Hindlimb muscle (tissue), 1 donor: ENCODE measurements at regions not wholly inside any gene's neighbourhood (a gene's known extent, or its start where the extent isn't known, plus 50 kb on each side); places are given as distances from the start of the nearest gene placed in this dataset.
"Not testable (repeated sequence)": the region's sequence is repeated elsewhere in the genome, so short reads cannot be mapped to it uniquely, and the experiment has no call there.

Source experiments
- DNase-seq: peaks from one replicate; pipeline ENCODE4 v3.0.0-alpha.2; 2013

DNA sequence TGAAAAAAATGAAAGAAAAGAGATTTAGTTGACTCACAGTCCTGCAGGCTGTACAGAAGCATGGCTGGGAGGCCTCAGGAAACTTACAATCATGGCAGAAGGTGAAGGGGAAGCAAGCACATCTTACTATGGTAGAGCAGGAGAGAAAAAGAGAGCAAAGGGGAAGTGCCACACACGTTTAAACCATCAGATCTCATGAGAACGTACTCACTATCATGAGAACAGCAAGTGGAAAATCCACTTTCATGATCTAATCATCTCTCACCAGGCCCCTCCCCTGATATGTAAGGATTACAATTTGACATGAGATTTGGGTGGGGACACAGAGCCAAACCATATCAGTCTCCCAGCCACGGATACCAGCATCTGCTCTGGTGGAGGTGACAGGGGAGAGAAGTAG lies 50.8 kb upstream of the CPOX start:
- DNase-seq: no peak

DNA sequence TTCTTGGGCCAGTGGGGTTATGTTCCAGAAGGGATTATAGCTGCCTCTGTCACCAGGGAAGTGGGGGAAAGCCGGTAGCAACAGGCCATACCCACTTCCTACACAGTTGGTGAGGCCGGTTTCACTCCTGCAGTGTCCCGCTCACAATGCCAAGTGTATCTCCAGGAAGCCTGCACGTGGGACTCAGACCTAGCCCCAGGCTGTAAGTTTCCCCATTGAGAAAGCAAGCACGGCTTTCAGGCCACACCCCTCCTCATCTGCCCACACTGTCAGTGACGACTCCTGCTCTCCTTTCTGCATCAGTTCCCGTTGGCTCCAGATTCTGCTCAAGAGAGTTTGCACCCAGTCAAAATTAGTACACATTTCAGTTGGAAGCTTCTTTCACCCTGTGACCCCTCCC lies 51.6 kb upstream of the CPOX start:
- DNase-seq: no peak

DNA sequence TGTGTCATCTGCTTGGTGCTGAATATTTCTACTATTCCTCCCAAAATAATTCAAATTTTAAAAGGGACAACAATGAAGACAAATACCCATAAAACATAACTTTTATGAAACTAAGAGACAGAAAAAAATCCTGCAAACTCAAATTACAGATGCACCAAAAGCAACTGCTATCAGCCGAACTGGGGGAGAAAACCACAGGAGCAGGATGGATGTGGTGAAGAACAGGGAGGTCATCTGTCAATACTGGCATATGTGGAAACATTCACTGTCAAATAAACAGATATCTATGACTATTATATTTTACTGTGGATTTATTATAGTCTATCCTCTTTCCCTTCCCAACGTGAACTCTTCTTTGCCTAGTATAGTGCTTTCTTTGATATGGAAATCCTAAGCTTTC lies 53.3 kb upstream of the CPOX start:
- no peak for DNase-seq

DNA sequence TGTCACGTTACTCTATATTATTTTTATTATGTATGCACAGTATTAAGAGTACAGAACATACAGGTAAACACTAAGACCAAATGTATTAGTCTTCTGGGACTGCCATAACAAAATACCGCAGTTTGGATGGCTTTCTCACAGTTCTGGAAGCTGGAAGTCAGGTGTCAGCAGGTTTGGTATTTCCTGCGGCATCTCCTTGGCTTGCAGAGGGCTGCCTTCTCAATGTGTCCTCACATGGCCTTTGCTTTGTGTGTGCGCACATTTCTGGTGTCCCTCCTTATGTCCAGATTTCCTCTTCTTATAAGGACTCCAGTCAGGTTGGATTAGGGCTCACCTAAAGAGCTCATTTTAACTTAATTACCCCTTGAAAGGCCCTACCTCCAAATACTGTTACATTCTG lies 53.8 kb upstream of the CPOX start:
- no peak for DNase-seq

DNA sequence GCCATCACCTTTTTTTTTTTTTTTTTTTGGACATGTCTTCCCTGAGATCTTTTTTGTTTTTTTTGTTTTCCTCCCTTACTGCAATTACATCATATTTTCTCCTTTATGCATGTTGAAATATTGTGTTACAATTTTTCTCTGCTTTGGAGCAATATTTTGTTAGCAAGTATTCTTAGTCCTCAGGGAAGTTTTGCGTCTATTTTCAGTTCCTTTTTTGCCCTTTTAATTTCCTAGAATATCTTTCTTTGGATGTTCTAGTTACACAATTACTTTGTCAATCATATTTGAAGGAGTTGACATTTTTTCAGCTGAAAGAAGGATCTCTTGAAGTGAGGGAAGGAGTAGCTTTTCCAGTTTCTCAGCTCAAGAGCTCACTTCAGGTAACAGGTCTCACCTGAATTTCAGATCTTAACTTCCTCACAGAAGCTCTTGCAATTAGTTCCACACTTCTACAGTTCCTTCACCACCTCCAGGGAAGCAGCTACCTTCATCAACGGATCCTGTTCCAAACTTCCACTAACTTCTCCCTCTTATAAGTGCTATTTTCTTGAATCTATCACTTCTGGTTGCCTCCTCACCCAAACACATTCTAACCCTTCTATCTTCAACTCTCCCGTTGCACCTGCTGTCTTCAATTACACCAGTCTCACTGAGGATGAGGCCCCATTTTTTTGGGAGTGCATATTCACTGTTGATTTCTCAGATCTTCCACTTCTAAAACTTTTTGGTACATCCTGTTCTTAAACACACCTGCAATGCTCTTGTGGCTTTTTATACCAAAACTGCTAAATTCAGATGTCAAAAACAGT lies 57.8 kb upstream of the CPOX start:
- DNase-seq: no peak

DNA sequence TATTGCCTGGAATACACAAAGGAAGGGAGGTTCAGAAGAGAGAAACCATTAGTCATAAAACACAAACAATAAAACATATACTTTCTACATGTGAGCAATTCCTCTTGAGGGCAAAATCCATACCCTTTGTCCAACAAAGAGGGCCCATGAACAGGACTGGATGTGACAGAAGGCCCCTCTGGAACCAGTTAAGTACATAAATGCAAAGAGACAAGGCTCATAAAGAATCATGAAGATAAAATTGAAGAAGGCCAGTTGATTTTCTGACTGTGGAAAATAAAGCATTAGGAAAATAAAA lies 58.3 kb upstream of the CPOX start:
- DNase-seq: no peak

DNA sequence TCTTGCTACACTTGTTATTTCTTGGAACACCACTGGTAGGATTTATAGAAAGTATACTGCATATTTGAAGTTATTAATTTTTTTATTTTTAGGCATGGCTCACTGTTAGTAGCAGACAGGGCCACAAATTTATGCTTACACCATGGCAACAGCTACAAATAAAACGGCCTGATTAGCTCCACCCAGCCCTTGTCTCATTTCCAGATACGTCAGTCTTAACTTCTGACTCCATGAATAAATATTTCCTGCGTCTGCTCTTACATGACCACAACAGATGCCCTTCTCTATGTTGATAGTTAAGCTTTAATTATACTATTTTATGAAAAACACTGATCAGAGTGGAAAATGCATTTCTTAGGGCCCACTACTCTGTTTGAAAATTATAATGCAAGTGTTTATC lies 62.3 kb upstream of the CPOX start:
- DNase-seq: no peak

DNA sequence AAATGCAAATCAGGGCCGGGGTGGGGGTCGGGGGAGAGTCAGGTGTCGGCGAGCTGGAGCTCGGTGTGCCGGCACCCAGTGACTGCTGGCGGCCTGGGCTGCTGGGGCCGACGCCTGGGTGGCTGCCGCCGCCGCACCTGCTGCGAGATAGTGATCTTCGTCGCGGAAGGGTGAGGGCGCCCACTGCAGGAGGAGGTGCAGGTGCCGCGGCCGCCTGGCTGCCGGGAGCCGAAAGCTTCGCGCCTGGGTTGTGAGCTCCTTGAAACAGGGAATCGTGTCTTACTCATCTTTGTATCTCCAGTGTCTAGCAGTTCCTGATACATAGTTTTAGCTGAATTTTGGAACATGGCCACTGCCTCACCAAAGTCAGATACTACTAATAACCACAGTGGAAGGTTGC lies 64.0 kb upstream of the CPOX start:
- no peak for DNase-seq

DNA sequence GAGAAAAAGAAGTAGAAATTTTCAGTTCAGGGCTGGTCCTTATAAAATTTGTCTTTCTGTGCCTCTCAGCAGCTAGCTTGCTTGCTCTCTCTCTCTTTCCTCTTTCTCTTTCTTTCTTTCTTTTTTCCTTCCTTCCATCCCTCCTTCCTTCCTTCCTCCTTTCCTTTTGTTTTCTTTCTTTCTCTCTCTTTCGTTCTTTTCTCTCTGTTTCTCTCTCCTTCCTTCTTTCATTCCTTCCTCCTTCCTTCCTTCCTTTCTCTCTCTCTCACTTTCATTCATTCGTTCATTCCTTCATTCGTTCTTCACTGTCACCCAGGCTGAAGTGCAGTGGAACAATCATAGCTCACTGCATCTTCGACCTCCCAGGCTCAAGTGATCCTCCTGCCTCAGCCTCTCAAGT lies 69.3 kb upstream of the CPOX start:
- DNase-seq: no peak

DNA sequence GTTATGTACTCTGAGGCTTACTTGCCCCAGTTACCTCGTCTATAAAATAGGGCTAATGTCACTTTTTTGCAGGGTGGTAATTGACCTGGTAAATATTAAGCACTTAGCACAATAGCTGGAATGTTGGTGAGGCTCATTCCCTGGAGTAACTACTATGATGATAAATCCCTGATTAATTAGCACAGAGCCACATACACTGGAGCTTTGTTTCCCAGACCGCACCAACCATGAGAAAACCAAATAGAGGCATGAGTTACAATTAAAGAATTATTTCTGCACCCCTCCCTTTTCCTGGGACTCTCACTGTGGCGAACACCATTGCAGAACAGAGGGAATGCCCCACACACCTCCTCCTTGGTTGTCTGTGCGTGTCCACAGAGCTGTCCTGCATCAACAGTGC lies 76.6 kb upstream of the CPOX start:
- DNase-seq: no peak

DNA sequence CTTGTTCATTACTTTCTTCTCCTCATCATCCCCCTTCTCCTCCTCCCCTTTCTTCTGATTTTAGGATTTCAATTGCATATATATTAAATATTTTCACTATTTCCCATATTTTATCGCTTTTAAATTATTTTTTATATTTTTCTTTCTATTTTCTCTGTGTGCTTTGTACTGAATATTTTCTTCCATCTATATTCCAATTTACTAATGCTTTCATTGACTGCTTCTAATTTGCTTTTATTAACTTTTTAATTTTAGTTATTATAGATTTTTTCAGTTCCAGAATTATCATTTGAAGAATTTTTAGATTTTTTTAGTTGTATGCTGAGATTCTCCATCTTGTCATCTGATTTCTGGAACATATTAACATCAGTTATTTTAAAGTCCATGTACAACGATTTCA lies 83.2 kb upstream of the ST3GAL6 start:
- no peak for DNase-seq

DNA sequence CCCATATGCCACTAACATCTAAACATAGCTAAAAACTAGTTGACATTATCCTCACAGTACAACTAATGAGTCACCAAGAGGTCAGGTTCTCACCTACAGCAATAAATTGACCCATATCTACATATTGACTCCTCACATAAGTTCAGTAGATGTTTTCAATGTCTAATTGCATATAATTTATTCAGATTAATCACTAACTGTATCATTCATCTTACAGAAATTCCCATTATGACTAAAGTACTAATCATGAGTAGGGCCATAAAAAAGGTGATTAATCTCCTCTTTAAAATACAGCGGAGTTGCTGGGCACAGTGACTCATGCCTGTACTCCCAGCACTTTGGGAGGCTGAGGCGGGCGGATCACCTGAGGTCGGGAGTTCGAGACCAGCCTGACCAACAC lies 82.4 kb upstream of the ST3GAL6 start:
- DNase-seq: no peak

DNA sequence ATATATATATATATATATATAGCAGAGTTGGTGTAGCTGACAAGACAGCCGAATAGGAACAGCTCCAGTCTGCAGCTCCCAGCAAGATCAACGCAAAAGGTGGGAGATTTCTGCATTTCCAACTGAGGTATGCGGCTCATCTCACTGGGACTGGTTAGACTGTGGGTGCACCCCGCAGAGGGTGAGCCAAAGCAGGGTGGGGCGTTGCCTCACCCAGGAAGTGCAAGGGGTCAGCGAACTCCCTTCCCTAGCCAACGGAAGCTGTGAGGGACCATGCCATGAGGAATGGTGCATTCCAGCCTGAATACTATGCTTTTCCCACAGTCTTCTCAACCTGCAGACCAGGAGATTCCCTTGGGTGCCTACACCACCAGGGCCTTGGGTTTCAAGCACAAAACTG lies 81.7 kb upstream of the ST3GAL6 start:
- DNase-seq: no peak

DNA sequence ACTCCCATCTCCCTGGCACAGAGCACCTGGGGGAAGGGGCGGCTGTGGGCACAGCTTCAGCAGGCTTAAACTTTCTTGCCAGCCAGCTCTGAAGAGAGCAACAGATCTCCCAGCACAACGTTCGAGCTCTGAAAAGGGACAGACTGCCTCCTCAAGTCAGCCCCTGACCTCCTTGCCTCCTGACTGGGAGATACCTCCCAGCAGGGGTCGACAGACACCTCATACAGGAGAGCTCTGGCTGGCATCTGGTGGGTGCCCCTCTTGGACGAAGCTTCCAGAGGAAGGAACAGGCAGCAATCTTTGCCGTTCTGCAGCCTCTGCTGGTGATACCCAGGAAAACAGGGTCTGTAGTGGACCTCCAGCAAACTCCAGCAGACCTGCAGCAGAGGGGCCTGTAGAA lies 80.7 kb upstream of the ST3GAL6 start:
- not testable (repeated sequence) for DNase-seq

DNA sequence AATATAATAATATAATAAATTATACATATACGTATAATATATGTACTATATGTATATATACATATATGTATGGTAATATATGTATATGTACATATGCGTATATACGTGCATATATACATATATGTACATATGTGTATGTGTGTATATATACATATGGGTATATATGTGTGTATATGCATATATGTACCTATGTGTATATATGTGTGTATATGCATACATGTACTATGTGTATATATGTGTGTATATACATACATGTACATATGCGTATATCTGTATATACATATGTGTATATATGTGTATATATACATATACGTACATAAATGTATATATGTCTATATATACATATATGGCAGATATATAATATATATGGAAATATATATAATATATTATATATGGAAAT lies 74.8 kb upstream of the ST3GAL6 start:
- no peak for DNase-seq

DNA sequence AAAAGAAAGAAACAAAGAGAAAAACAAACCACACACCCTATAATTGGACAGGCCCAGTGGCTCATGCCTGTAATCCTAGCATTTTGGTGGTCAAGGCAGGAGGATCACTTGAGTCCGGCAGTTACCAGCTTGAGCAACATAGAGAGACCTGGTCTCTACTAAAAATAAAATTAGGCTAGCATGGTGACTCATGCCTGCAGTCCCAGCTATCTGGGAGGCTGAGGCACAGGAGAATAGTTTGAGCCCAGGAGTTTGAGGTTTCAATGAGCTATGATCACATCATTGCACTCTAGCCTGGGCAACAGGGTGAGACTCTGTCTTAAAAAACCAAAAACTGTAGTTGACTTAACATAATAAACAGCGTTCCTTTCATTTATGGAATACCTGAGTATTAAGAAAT lies 72.3 kb upstream of the ST3GAL6 start:
- no peak for DNase-seq

DNA sequence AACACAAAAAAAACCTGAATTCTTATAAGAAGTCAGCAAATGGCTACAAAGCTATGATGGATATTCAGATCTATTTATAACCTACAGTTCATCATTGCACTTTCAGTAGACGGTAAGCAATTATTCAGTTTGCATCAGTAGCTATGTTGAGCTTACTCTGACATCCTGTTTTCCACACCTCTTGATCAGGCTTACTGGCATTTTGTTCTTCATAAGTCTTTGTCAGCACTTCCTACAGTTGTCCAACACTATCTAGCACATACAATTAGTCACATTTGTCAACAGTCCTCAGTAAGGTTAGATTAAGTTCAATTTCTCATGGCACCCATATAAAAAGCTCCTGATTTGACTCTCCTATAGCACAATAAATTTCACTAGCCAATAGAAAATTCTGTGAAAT lies 71.2 kb upstream of the ST3GAL6 start:
- no peak for DNase-seq

DNA sequence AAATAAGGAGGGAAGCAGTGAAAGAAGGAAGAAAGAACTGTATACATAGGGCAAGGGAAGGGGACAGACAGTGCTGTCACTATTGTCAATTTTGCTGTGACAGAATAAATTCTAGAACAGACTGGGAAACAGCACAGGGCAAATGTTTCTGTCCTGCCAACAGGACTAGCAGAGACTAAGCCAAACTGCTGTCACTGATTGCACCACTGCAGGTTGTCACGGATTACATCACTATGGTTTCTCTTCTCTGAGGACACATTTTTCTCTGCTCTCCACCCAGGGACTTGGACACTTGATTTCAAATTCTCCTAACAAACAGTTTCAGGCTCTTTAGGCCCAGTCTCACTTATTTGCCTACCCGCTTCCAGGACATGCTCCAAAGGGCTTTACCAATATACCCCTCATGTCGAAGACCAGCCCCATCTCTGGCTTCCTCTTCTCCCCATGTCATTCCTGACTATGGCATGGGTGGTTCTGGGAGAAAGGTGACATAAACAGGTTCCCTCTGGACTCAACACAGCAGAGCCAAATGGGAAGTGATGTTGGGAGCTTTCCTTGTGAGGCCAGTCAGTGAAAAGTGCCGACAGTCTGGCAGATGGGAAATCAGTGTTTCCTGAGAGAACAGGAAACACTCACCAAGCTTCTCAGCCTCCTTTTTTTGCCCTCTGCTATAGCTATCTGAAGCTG lies 70.2 kb upstream of the ST3GAL6 start:
- no peak for DNase-seq

DNA sequence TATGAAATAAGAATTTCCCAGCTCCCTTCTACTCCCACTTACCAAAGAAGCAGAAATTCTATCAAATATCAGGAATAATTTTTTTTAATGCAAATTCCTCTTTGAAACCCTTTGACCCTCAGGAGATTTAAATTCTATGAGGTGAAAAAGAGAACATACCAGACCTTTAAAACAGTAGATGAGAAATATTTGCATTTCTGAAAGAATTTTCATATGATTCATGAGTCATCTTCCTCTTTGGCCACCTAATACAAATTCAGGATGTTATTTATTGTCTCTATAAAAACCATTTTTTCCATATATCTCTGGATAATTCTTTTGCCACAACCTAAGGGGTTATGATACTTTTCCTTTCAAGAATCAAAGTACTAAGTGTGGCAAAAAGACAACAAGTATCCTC lies 67.3 kb upstream of the ST3GAL6 start:
- DNase-seq: no peak

DNA sequence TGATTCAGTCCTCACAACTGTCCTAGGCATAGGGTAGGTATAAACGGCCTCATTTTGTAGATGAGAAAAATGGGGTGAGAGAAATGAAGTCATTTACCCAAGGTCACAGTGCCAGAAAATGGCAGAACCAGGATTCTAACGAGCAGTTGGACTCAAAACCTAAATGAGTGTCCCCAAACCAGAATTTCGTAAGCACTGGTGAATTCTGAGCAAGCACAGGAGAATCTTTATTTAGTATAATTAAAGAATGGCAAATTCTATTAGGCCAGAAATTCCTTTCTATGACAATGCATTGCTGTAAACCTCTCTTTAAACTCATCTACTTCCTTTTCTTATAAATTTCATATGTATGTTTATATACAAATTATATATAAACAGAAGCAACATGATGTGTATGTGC lies 66.8 kb upstream of the ST3GAL6 start:
- DNase-seq: not testable (repeated sequence)

DNA sequence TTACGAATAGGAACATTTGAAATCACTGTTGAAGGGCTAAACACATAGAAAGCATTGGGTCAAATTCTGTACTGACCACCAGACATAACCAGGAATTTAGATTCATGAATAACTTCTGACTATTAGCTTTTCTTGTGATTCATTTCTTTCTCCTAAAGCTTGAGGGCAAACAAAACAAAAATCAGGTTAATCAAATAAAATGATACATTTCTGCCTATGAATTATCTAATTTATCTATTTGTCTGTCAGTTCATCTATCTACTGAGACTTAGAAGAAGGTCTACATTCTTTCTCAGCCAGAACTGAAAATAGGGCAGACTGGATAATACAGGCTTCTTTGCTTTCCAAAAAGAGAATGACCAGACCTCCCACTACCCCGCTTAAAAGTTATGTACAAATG lies 65.9 kb upstream of the ST3GAL6 start:
- no peak for DNase-seq

DNA sequence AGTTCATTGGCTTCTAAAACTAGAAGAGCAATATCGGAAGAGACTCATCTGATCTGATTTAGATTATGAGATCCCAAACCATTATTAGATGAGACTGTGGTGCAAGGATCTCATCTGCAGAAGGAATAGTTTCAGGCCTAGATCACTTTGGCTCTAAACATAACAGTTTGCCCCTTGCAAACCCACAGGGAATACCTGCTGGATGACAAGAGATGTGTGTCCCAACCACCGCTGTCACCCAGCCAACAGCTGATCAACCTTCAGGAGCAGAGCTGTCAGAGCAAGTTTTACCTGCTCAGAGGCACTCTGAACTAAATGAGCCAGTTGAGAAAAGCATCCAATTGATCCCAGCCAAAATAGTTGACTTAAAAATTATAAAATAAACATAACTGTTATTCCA lies 64.0 kb upstream of the ST3GAL6 start:
- DNase-seq: no peak

DNA sequence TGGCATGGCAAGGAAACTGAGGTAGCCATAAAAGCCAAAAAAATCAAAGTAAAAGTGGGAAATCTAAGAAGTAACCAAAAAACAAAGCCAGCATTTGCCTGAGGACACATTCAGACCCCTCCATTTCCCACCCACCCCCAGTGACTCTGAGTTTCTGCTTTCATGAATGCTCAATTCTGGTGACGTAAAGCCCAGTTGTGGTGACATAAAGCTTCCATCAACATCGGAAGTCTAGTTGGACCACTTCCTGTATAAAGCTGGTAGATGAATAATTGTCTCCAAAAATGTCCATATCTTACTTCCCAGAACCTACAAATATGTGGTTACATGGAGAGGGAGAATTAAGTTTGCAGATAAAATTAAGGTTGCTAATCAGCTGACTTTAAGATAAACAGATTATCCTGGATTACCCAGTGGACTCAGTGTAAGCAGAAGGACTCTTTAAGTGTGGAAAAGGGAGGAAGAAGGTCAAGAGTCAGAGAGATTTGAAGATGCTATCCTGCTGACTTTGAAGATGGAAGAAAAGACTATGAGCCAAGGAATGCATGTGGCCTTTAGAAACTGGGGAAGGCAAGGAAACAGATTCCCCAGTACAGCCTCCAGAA lies 62.0 kb upstream of the ST3GAL6 start:
- no peak for DNase-seq

DNA sequence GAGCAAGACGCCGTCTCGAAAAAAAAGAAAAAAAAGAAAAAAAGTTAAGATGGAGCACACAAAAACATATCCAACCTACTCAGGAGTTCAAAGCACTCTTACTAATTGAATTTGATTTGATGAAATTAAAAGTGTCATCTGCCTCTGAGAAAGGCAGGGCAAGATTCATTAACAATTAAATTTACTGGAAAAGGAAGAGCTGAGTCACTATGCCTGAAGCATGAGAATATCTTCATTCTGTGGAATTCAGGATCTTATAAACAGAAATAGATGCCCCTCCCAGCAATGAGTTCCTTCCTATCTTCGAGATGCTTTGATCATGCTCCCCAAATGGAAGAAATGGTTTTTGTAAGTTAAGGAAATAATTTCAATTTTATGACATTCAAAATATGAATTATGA lies 61.0 kb upstream of the ST3GAL6 start:
- no peak for DNase-seq
